ENCODE measurements at regions not wholly inside any gene's neighbourhood (a gene's known extent, or its start where the extent isn't known, plus 50 kb on each side); places are given as distances from the start of the nearest gene placed in this dataset.

- Histone ChIP-seq H2AFZ (ENCODE audit: low read depth, low read length) (no peak overlapping the region), H3K27ac (ENCODE audit: insufficient read depth, low read depth, low read length) (no peak overlapping the region), H3K9me1 (replicated peaks; ENCODE audit: control insufficient read depth, extremely low read depth, insufficient read depth, low read length) (no peaks in the 10 kb centered on the region), H3K4me1 (ENCODE audit: control insufficient read depth, extremely low read depth, insufficient read depth, low read length) (no peaks in the 10 kb centered on the region), H3K27me3 (ENCODE audit: control insufficient read depth in 2 of 2, insufficient read depth in 2 of 2, low read length in 2 of 2) (no peaks in the 10 kb centered on the region), H3K9me3 (replicated peaks; ENCODE audit: control insufficient read depth, insufficient read depth, low read length) (no peaks in the 10 kb centered on the region), H3K79me2 (ENCODE audit: control insufficient read depth, insufficient read depth, low read length) (no peaks in the 10 kb centered on the region), H3K4me2 (ENCODE audit: insufficient read depth, low read length) (no peak overlapping the region), H4K20me1 (replicated peaks; ENCODE audit: control insufficient read depth, extremely low read depth, insufficient read depth, low read length) (no peaks in the 10 kb centered on the region), H3K36me3 (ENCODE audit: control insufficient read depth in 2 of 2, extremely low read depth in 1 of 2, insufficient read depth in 2 of 2, low read length in 2 of 2) (no peaks in the 10 kb centered on the region), H3K9ac (replicated peaks; ENCODE audit: extremely low read depth, insufficient read depth, low read length) (no peak overlapping the region), H3K4me3 (replicated peaks in 1 of 3; ENCODE audit: insufficient read depth in 1 of 3, low read depth in 1 of 3, low read length in 3 of 3) (no peak overlapping the region)
- dilution Hi-C loops (cut with MboI; ENCODE audit: extremely low pct_ligation_motif_present, low sequenced_read_pairs) = no loop called here
- ChIA-PET POLR2A (no interaction called here), CTCF (no interaction called here)
- no TSS peak for BruUV-seq (replicated peaks)
- TF ChIP-seq GATA2 (IDR thresholded peaks at IDR 0.05; ENCODE audit: insufficient read depth, insufficient read length, low read depth, low read length) (no peak), POLR2AphosphoS5 (IDR thresholded peaks at IDR 0.05; ENCODE audit: insufficient read depth, low read depth, low read length) (no peak), FOS (IDR thresholded peaks at IDR 0.05; ENCODE audit: borderline replicate concordance, insufficient read depth, low read length) (no peak), POLR2A (IDR thresholded peaks at IDR 0.05; ENCODE audit: low read depth, low read length) (no peak), EZH2 (IDR thresholded peaks at IDR 0.05; ENCODE audit: borderline replicate concordance, low read depth, low read length, severe bottlenecking) (no peak), JUN (IDR thresholded peaks at IDR 0.05; ENCODE audit: borderline replicate concordance, insufficient read depth, insufficient read length, low read depth) (no peak), MYC (IDR thresholded peaks at IDR 0.05; ENCODE audit: low read depth, low read length) (no peak)
- TF ChIP-seq, protein P1, sequence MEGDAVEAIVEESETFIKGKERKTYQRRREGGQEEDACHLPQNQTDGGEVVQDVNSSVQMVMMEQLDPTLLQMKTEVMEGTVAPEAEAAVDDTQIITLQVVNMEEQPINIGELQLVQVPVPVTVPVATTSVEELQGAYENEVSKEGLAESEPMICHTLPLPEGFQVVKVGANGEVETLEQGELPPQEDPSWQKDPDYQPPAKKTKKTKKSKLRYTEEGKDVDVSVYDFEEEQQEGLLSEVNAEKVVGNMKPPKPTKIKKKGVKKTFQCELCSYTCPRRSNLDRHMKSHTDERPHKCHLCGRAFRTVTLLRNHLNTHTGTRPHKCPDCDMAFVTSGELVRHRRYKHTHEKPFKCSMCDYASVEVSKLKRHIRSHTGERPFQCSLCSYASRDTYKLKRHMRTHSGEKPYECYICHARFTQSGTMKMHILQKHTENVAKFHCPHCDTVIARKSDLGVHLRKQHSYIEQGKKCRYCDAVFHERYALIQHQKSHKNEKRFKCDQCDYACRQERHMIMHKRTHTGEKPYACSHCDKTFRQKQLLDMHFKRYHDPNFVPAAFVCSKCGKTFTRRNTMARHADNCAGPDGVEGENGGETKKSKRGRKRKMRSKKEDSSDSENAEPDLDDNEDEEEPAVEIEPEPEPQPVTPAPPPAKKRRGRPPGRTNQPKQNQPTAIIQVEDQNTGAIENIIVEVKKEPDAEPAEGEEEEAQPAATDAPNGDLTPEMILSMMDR (IDR thresholded peaks at IDR 0.05; ENCODE audit: extremely low read depth in 1 of 2, insufficient read depth in 1 of 2, low read depth in 1 of 2, low read length in 2 of 2) = no peak
- TF ChIP-seq, protein P2, sequence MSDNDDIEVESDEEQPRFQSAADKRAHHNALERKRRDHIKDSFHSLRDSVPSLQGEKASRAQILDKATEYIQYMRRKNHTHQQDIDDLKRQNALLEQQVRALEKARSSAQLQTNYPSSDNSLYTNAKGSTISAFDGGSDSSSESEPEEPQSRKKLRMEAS (IDR thresholded peaks at IDR 0.05; ENCODE audit: insufficient read depth, insufficient read length) = no peak
- intact Hi-C loops (cut with micrococcal nuclease) = no loop called here
- DNase-seq (ENCODE audit: low read depth, low spot score) = no peak
- no peak for FAIRE-seq
Observed at GRCh38 chr4:59881632-59882031, 1318.5 kb upstream of the ADGRL3 start.
